HEK293 (cell line): ENCODE measurements at regions not wholly inside any gene's neighbourhood (a gene's known extent, or its start where the extent isn't known, plus 50 kb on each side); places are given as distances from the start of the nearest gene placed in this dataset.

ENCODE experiments used
- CTCF ChIA-PET: fragments of 350-600 bp; formaldehyde crosslinking; extraction: SDS; loops from one replicate; lab custom pipeline; 2021; ENCODE audit warnings: antibody characterized with exemption; lab: Yijun Ruan, JAX
- POLR2A ChIA-PET: fragments of 300-600 bp; formaldehyde crosslinking; extraction: SDS; loops from one replicate; lab custom pipeline; 2020; ENCODE audit warnings: antibody characterized with exemption, inconsistent platforms; lab: Yijun Ruan, JAX
- H3K27ac ChIP-seq: fragments of 200-500 bp; sonication (Bioruptor generic); 2 replicates; pipeline ENCODE4 v1.5.1; 2014; ENCODE audit warnings: low read depth, low read length, control low read depth, inconsistent platforms; ENCODE audit errors: extremely low read depth
- H3K36me3 ChIP-seq, 2 experiments: fragments of 200-500 bp in 1 of 2; sonication (Bioruptor generic) in 1 of 2; 1 replicate in 1 of 2; 2 replicates in 1 of 2; pipeline ENCODE4 v1.5.1; 2014 to 2017; ENCODE audit warnings: inconsistent platforms in 2 of 2, low read length in 2 of 2; ENCODE audit not compliant: control insufficient read depth in 2 of 2, insufficient read depth in 1 of 2
- H3K4me1 ChIP-seq: fragments of 200-500 bp; sonication (Bioruptor generic); 2 replicates; pipeline ENCODE4 v1.5.1; 2014; ENCODE audit warnings: mild to moderate bottlenecking, low read length, inconsistent platforms; ENCODE audit not compliant: control insufficient read depth, insufficient read depth
- H3K4me3 ChIP-seq: 2 replicates; pipeline ENCODE4 v1.5.1; 2011; ENCODE audit warnings: low read depth, mild to moderate bottlenecking, control low read depth, low read length, moderate library complexity
- H3K9me3 ChIP-seq: fragments of 200-500 bp; sonication (Bioruptor generic); 2 replicates; pipeline ENCODE4 v1.5.1; 2014; ENCODE audit warnings: low read depth, low read length, inconsistent platforms; ENCODE audit not compliant: control insufficient read depth, insufficient read depth
- HOXD13 ChIP-seq: sonication (generic); formaldehyde crosslinking; IDR thresholded peaks from 2 replicates; pipeline ENCODE4 v1.8.0; 2022; ENCODE audit warnings: missing genetic modification reagents, borderline replicate concordance
- KLF9 ChIP-seq: fragments of 450-650 bp; formaldehyde crosslinking; IDR thresholded peaks from 2 replicates; pipeline ENCODE4 v1.5.1; 2016; ENCODE audit warnings: missing biosample characterization, missing genetic modification characterization, low read depth
- PATZ1 ChIP-seq: fragments of 450-650 bp; formaldehyde crosslinking; IDR thresholded peaks from 2 replicates; pipeline ENCODE4 v1.5.1; 2016; ENCODE audit warnings: missing biosample characterization, missing genetic modification characterization
- SCRT2 ChIP-seq: fragments of 450-650 bp; formaldehyde crosslinking; IDR thresholded peaks from 2 replicates; pipeline ENCODE4 v1.5.1; 2016; ENCODE audit warnings: missing biosample characterization, missing genetic modification characterization
- TCF7L2 ChIP-seq: IDR thresholded peaks from 2 replicates; pipeline ENCODE4 v1.6.1; 2011; ENCODE audit warnings: low read depth, mild to moderate bottlenecking, inconsistent platforms, low read length, moderate library complexity, borderline replicate concordance
- YY2 ChIP-seq: fragments of 450-650 bp; formaldehyde crosslinking; IDR thresholded peaks from 2 replicates; pipeline ENCODE4 v1.5.1; 2016; ENCODE audit warnings: missing biosample characterization, missing genetic modification characterization
- ZNF169 ChIP-seq: fragments of 450-650 bp; formaldehyde crosslinking; IDR thresholded peaks from 2 replicates; pipeline ENCODE4 v1.5.1; 2016; ENCODE audit warnings: missing biosample characterization, missing genetic modification characterization
- ZNF2 ChIP-seq: fragments of 450-650 bp; formaldehyde crosslinking; IDR thresholded peaks from 2 replicates; pipeline ENCODE4 v1.5.1; 2016; ENCODE audit warnings: missing biosample characterization, missing genetic modification characterization
- ZNF26 ChIP-seq: fragments of 450-650 bp; formaldehyde crosslinking; IDR thresholded peaks from 2 replicates; pipeline ENCODE4 v1.5.1; 2016; ENCODE audit warnings: missing biosample characterization, missing genetic modification characterization
- ZNF510 ChIP-seq: fragments of 450-650 bp; formaldehyde crosslinking; IDR thresholded peaks from 2 replicates; pipeline ENCODE4 v1.5.1; 2018; ENCODE audit warnings: mild to moderate bottlenecking, missing genetic modification characterization, missing biosample characterization; ENCODE audit not compliant: insufficient replicate concordance
- ZNF610 ChIP-seq: fragments of 450-650 bp; formaldehyde crosslinking; IDR thresholded peaks from 2 replicates; pipeline ENCODE4 v1.5.1; 2016; ENCODE audit warnings: missing biosample characterization, missing genetic modification characterization, borderline replicate concordance
- ZNF768 ChIP-seq: fragments of 450-650 bp; formaldehyde crosslinking; IDR thresholded peaks from 2 replicates; pipeline ENCODE4 v1.5.1; 2018; ENCODE audit warnings: missing biosample characterization, mild to moderate bottlenecking, missing genetic modification characterization
- ZNF791 ChIP-seq: fragments of 450-650 bp; formaldehyde crosslinking; IDR thresholded peaks from 2 replicates; pipeline ENCODE4 v1.5.1; 2016; ENCODE audit warnings: missing biosample characterization, missing genetic modification characterization
- ZSCAN30 ChIP-seq: fragments of 450-650 bp; IDR thresholded peaks from 2 replicates; pipeline ENCODE4 v1.5.1; 2018; ENCODE audit warnings: missing biosample characterization, mild to moderate bottlenecking, missing genetic modification characterization, moderate library complexity
- TF ChIP-seq, protein P1 (sequence below): fragments of 450-650 bp; formaldehyde crosslinking; conservative IDR thresholded peaks from 2 replicates; pipeline ENCODE4 v1.5.1; 2016; ENCODE audit warnings: low read depth, missing biosample characterization, missing genetic modification characterization
- TF ChIP-seq, protein P2 (sequence below): fragments of 450-650 bp; formaldehyde crosslinking; IDR thresholded peaks from 2 replicates; pipeline ENCODE4 v1.5.1; 2016; ENCODE audit warnings: missing biosample characterization, missing genetic modification characterization
- TF ChIP-seq, protein P3 (sequence below): fragments of 450-650 bp; formaldehyde crosslinking; IDR thresholded peaks from 2 replicates; pipeline ENCODE4 v1.5.1; 2016; ENCODE audit warnings: missing biosample characterization, missing genetic modification characterization

- TF ChIP-seq ZNF169 (tag by site-specific recombination) (no peak), HOXD13 (CRISPR knock-in tag) (no peak), KLF9 (no peak), ZNF791 (tag by site-specific recombination) (no peak), PATZ1 (tag by site-specific recombination) (no peak), ZNF26 (tag by site-specific recombination) (no peak)
Measured at GRCh38 chr11:31964181-31964580, 126.7 kb upstream of the RCN1 start (continued).

DNA sequence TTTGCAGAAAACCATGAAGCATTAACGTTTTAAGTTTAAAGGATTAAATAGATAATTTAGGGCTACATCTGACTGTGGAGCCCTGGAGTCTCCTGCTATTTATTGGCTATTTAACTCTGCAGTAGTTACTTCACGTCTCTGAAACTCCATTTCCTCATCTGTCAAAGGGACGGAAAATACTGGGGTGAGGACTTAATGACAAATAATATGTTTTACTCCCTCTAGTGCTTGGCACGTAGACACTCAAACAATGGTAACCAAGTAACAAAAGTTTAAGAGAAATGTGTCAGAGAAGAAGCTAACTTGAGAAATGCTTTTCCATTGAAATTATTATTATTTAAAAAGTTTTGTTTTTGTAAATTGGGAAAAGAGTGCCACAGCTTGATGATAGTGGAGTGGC is 130.7 kb upstream of the RCN1 start:
- Histone ChIP-seq H3K4me1 (no peaks in the 10 kb centered on the region), H3K27ac (no peak overlapping the region), H3K4me3 (no peak overlapping the region), H3K9me3 (no peaks in the 10 kb centered on the region), H3K36me3 (no peaks in the 10 kb centered on the region)
- TF ChIP-seq ZNF169 (tag by site-specific recombination) = no peak
- TF ChIP-seq, protein P1, sequence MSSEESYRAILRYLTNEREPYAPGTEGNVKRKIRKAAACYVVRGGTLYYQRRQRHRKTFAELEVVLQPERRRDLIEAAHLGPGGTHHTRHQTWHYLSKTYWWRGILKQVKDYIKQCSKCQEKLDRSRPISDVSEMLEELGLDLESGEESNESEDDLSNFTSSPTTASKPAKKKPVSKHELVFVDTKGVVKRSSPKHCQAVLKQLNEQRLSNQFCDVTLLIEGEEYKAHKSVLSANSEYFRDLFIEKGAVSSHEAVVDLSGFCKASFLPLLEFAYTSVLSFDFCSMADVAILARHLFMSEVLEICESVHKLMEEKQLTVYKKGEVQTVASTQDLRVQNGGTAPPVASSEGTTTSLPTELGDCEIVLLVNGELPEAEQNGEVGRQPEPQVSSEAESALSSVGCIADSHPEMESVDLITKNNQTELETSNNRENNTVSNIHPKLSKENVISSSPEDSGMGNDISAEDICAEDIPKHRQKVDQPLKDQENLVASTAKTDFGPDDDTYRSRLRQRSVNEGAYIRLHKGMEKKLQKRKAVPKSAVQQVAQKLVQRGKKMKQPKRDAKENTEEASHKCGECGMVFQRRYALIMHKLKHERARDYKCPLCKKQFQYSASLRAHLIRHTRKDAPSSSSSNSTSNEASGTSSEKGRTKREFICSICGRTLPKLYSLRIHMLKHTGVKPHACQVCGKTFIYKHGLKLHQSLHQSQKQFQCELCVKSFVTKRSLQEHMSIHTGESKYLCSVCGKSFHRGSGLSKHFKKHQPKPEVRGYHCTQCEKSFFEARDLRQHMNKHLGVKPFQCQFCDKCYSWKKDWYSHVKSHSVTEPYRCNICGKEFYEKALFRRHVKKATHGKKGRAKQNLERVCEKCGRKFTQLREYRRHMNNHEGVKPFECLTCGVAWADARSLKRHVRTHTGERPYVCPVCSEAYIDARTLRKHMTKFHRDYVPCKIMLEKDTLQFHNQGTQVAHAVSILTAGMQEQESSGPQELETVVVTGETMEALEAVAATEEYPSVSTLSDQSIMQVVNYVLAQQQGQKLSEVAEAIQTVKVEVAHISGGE (tag by site-specific recombination) = no peak
- POLR2A ChIA-PET = no interaction called here
- CTCF ChIA-PET = interaction anchor here (0.6 to 6.2 kb wide), 6 partner anchors 90 to 721 kb away, joined by 3 to 61 read pairs (median 6); no protein-coding TSS in a partner anchor

GRCh38 chr11:31959716-31960115 is 131.2 kb upstream of the RCN1 start:
- Histone ChIP-seq H3K4me1 (no peaks in the 10 kb centered on the region), H3K27ac (no peak overlapping the region), H3K36me3 (no peaks in the 10 kb centered on the region), H3K9me3 (no peaks in the 10 kb centered on the region), H3K4me3 (no peak overlapping the region)
- CTCF ChIA-PET = interaction anchor here (0.6 to 6.2 kb wide), 11 partner anchors 11 to 852 kb away, joined by 3 to 61 read pairs (median 13); no protein-coding TSS in a partner anchor
- POLR2A ChIA-PET = no interaction called here
- TF ChIP-seq ZNF768 (tag by site-specific recombination) (no peak), ZNF2 (tag by site-specific recombination) (no peak), ZNF610 (tag by site-specific recombination) (no peak), TCF7L2 (no peak), ZNF510 (tag by site-specific recombination) (no peak), ZSCAN30 (no peak), SCRT2 (tag by site-specific recombination) (no peak), YY2 (tag by site-specific recombination) (no peak)
- TF ChIP-seq, protein P2, sequence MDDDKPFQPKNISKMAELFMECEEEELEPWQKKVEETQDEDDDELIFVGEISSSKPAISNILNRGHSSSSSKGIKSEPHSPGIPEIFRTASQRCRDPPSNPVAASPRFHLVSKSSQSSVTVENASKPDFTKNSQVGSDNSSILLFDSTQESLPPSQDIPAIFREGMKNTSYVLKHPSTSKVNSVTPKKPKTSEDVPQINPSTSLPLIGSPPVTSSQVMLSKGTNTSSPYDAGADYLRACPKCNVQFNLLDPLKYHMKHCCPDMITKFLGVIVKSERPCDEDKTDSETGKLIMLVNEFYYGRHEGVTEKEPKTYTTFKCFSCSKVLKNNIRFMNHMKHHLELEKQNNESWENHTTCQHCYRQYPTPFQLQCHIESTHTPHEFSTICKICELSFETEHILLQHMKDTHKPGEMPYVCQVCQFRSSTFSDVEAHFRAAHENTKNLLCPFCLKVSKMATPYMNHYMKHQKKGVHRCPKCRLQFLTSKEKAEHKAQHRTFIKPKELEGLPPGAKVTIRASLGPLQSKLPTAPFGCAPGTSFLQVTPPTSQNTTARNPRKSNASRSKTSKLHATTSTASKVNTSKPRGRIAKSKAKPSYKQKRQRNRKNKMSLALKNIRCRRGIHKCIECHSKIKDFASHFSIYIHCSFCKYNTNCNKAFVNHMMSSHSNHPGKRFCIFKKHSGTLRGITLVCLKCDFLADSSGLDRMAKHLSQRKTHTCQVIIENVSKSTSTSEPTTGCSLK (tag by site-specific recombination) = no peak
- TF ChIP-seq, protein P3, sequence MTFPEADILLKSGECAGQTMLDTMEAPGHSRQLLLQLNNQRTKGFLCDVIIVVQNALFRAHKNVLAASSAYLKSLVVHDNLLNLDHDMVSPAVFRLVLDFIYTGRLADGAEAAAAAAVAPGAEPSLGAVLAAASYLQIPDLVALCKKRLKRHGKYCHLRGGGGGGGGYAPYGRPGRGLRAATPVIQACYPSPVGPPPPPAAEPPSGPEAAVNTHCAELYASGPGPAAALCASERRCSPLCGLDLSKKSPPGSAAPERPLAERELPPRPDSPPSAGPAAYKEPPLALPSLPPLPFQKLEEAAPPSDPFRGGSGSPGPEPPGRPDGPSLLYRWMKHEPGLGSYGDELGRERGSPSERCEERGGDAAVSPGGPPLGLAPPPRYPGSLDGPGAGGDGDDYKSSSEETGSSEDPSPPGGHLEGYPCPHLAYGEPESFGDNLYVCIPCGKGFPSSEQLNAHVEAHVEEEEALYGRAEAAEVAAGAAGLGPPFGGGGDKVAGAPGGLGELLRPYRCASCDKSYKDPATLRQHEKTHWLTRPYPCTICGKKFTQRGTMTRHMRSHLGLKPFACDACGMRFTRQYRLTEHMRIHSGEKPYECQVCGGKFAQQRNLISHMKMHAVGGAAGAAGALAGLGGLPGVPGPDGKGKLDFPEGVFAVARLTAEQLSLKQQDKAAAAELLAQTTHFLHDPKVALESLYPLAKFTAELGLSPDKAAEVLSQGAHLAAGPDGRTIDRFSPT (tag by site-specific recombination) = no peak
